ENCODE measurements at regions not wholly inside any gene's neighbourhood (a gene's known extent, or its start where the extent isn't known, plus 50 kb on each side); places are given as distances from the start of the nearest gene placed in this dataset.

GRCh38 chr15:98358971-98359370 lies 289.4 kb upstream of the IGF1R start:
- ChIA-PET CTCF (no interaction called here), POLR2A (no interaction called here)
- no peaks in the 10 kb centered on the region for H3K27me3 Mint-ChIP-seq (ENCODE audit: low read depth)

GRCh38 chr15:98363416-98363815 lies 284.9 kb upstream of the IGF1R start:
- Mint-ChIP-seq H3K4me1 (no peaks in the 10 kb centered on the region), H3K4me3 (no peak overlapping the region), H3K27me3 (ENCODE audit: low read depth) (no peaks in the 10 kb centered on the region), H3K36me3 (no peaks in the 10 kb centered on the region), H3K9me3 (peaks cover 8% of the 10 kb centered on the region), H3K27ac (no peak overlapping the region)
- peak; percentile 55; the same call in 1 of the 2 replicates for ATAC-seq
- ChIA-PET POLR2A (no interaction called here), CTCF (interaction anchor here (1.0 to 1.3 kb wide), 2 partner anchors 52 to 55 kb away, joined by 3 to 4 read pairs; no protein-coding TSS in a partner anchor)
- no peak for DNase-seq (ENCODE audit: low spot score)
- TF ChIP-seq TEAD1 (CRISPR knock-in tag; IDR thresholded peaks at IDR 0.05) (no peak), ZNF396 (CRISPR knock-in tag; IDR thresholded peaks at IDR 0.05; ENCODE audit: borderline replicate concordance) (no peak), ZNF263 (CRISPR knock-in tag; IDR thresholded peaks at IDR 0.05; ENCODE audit: low read depth) (no peak), RORB (CRISPR knock-in tag; IDR thresholded peaks at IDR 0.05) (no peak), EMX1 (CRISPR knock-in tag; IDR thresholded peaks at IDR 0.05) (no peak), KAT7 (CRISPR knock-in tag; IDR thresholded peaks at IDR 0.05; ENCODE audit: borderline replicate concordance) (no peak), MLX (CRISPR knock-in tag; IDR thresholded peaks at IDR 0.05) (no peak), PRDM15 (CRISPR knock-in tag; IDR thresholded peaks at IDR 0.05) (no peak), ZNF138 (CRISPR knock-in tag; conservative IDR thresholded peaks at IDR 0.05) (no peak)
- TF ChIP-seq, protein P1, sequence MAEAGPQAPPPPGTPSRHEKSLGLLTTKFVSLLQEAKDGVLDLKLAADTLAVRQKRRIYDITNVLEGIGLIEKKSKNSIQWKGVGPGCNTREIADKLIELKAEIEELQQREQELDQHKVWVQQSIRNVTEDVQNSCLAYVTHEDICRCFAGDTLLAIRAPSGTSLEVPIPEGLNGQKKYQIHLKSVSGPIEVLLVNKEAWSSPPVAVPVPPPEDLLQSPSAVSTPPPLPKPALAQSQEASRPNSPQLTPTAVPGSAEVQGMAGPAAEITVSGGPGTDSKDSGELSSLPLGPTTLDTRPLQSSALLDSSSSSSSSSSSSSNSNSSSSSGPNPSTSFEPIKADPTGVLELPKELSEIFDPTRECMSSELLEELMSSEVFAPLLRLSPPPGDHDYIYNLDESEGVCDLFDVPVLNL (CRISPR knock-in tag; IDR thresholded peaks at IDR 0.05; ENCODE audit: borderline replicate concordance, low read depth): no peak
- TF ChIP-seq, protein P2, sequence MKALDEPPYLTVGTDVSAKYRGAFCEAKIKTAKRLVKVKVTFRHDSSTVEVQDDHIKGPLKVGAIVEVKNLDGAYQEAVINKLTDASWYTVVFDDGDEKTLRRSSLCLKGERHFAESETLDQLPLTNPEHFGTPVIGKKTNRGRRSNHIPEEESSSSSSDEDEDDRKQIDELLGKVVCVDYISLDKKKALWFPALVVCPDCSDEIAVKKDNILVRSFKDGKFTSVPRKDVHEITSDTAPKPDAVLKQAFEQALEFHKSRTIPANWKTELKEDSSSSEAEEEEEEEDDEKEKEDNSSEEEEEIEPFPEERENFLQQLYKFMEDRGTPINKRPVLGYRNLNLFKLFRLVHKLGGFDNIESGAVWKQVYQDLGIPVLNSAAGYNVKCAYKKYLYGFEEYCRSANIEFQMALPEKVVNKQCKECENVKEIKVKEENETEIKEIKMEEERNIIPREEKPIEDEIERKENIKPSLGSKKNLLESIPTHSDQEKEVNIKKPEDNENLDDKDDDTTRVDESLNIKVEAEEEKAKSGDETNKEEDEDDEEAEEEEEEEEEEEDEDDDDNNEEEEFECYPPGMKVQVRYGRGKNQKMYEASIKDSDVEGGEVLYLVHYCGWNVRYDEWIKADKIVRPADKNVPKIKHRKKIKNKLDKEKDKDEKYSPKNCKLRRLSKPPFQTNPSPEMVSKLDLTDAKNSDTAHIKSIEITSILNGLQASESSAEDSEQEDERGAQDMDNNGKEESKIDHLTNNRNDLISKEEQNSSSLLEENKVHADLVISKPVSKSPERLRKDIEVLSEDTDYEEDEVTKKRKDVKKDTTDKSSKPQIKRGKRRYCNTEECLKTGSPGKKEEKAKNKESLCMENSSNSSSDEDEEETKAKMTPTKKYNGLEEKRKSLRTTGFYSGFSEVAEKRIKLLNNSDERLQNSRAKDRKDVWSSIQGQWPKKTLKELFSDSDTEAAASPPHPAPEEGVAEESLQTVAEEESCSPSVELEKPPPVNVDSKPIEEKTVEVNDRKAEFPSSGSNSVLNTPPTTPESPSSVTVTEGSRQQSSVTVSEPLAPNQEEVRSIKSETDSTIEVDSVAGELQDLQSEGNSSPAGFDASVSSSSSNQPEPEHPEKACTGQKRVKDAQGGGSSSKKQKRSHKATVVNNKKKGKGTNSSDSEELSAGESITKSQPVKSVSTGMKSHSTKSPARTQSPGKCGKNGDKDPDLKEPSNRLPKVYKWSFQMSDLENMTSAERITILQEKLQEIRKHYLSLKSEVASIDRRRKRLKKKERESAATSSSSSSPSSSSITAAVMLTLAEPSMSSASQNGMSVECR (CRISPR knock-in tag; IDR thresholded peaks at IDR 0.05; ENCODE audit: borderline replicate concordance): no peak
- TF ChIP-seq, protein P3, sequence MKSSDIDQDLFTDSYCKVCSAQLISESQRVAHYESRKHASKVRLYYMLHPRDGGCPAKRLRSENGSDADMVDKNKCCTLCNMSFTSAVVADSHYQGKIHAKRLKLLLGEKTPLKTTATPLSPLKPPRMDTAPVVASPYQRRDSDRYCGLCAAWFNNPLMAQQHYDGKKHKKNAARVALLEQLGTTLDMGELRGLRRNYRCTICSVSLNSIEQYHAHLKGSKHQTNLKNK (CRISPR knock-in tag; IDR thresholded peaks at IDR 0.05): no peak

More at GRCh38 chr15:98358971-98359370, 289.4 kb upstream of the IGF1R start:
- no peak for ATAC-seq
- Mint-ChIP-seq H3K36me3 (peaks cover 2% of the 10 kb centered on the region; the same call in 1 of the 2 replicates), H3K4me1 (no peaks in the 10 kb centered on the region), H3K9me3 (peaks cover 34% of the 10 kb centered on the region), H3K27ac (no peak overlapping the region), H3K4me3 (no peak overlapping the region)
- TF ChIP-seq, protein P2 (CRISPR knock-in tag; IDR thresholded peaks at IDR 0.05; ENCODE audit: borderline replicate concordance): no peak
- TF ChIP-seq ATF1 (CRISPR knock-in tag; IDR thresholded peaks at IDR 0.05) (no peak), GTF2I (CRISPR knock-in tag; conservative IDR thresholded peaks at IDR 0.05) (no peak), HMGA2 (CRISPR knock-in tag; IDR thresholded peaks at IDR 0.05) (no peak), CREB1 (CRISPR knock-in tag; IDR thresholded peaks at IDR 0.05) (no peak)
- TF ChIP-seq, protein P1 (CRISPR knock-in tag; IDR thresholded peaks at IDR 0.05; ENCODE audit: borderline replicate concordance, low read depth): no peak
- TF ChIP-seq, protein P4, sequence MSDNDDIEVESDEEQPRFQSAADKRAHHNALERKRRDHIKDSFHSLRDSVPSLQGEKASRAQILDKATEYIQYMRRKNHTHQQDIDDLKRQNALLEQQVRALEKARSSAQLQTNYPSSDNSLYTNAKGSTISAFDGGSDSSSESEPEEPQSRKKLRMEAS (CRISPR knock-in tag; IDR thresholded peaks at IDR 0.05): no peak
- no peak for DNase-seq (ENCODE audit: low spot score)

All from WTC11 (cell line).